ENCODE measurements at regions not wholly inside any gene's neighbourhood (a gene's known extent, or its start where the extent isn't known, plus 50 kb on each side); places are given as distances from the start of the nearest gene placed in this dataset.

DNA sequence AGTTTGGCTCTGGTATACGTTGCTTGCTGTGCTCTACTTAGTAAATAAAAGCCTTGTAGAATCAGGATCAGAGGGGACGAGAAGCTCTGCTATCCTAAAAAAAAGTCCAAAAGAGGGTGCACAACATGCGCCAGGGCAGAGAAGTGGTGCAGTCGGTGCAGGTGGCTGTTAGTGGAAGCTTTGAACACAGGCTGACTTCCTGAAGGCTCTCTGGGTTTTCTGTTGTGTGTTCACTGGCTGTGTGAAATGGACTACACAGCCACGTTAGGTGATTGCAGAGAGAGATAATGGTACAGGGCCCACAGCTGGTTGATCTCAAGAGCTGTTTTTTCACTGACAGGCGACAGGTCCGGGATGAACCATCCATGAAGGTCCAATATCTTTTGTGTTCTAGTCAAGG lies 167.4 kb downstream of the TMEM167A start:
- no peak for TF ChIP-seq SP1 (IDR thresholded peaks at IDR 0.05)
- no peak for TF ChIP-seq GABPA (IDR thresholded peaks at IDR 0.05 in 1 of 2, conservative IDR thresholded peaks at IDR 0.05 in 1 of 2)
- no peak for TF ChIP-seq HNF4G (IDR thresholded peaks at IDR 0.05)
- no peak for TF ChIP-seq NR2F2 (IDR thresholded peaks at IDR 0.05)
- TF ChIP-seq, protein P1, sequence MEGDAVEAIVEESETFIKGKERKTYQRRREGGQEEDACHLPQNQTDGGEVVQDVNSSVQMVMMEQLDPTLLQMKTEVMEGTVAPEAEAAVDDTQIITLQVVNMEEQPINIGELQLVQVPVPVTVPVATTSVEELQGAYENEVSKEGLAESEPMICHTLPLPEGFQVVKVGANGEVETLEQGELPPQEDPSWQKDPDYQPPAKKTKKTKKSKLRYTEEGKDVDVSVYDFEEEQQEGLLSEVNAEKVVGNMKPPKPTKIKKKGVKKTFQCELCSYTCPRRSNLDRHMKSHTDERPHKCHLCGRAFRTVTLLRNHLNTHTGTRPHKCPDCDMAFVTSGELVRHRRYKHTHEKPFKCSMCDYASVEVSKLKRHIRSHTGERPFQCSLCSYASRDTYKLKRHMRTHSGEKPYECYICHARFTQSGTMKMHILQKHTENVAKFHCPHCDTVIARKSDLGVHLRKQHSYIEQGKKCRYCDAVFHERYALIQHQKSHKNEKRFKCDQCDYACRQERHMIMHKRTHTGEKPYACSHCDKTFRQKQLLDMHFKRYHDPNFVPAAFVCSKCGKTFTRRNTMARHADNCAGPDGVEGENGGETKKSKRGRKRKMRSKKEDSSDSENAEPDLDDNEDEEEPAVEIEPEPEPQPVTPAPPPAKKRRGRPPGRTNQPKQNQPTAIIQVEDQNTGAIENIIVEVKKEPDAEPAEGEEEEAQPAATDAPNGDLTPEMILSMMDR (IDR thresholded peaks at IDR 0.05; ENCODE audit: low read depth, low read length, missing input control) = no peak
- TF ChIP-seq, protein P2, sequence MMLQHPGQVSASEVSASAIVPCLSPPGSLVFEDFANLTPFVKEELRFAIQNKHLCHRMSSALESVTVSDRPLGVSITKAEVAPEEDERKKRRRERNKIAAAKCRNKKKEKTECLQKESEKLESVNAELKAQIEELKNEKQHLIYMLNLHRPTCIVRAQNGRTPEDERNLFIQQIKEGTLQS (IDR thresholded peaks at IDR 0.05) = no peak
- TF ChIP-seq FOXA2 (IDR thresholded peaks at IDR 0.05) = no peak
- TF ChIP-seq TAF1 (conservative IDR thresholded peaks at IDR 0.05) = no peak
- no peak for TF ChIP-seq HNF4A (conservative IDR thresholded peaks at IDR 0.05)
- TF ChIP-seq, protein P3, sequence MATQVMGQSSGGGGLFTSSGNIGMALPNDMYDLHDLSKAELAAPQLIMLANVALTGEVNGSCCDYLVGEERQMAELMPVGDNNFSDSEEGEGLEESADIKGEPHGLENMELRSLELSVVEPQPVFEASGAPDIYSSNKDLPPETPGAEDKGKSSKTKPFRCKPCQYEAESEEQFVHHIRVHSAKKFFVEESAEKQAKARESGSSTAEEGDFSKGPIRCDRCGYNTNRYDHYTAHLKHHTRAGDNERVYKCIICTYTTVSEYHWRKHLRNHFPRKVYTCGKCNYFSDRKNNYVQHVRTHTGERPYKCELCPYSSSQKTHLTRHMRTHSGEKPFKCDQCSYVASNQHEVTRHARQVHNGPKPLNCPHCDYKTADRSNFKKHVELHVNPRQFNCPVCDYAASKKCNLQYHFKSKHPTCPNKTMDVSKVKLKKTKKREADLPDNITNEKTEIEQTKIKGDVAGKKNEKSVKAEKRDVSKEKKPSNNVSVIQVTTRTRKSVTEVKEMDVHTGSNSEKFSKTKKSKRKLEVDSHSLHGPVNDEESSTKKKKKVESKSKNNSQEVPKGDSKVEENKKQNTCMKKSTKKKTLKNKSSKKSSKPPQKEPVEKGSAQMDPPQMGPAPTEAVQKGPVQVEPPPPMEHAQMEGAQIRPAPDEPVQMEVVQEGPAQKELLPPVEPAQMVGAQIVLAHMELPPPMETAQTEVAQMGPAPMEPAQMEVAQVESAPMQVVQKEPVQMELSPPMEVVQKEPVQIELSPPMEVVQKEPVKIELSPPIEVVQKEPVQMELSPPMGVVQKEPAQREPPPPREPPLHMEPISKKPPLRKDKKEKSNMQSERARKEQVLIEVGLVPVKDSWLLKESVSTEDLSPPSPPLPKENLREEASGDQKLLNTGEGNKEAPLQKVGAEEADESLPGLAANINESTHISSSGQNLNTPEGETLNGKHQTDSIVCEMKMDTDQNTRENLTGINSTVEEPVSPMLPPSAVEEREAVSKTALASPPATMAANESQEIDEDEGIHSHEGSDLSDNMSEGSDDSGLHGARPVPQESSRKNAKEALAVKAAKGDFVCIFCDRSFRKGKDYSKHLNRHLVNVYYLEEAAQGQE (IDR thresholded peaks at IDR 0.05) = no peak
- TF ChIP-seq RAD21 (IDR thresholded peaks at IDR 0.05) = no peak
- TF ChIP-seq RXRA (IDR thresholded peaks at IDR 0.05) = no peak
- Histone ChIP-seq H3K27ac (ENCODE audit: low read depth in 1 of 2, low read length in 2 of 2) (no peak overlapping the region), H3K4me3 (ENCODE audit: low read depth in 1 of 3, low read length in 3 of 3) (no peak overlapping the region), H3K27me3 (ENCODE audit: control insufficient read depth in 4 of 4, insufficient read depth in 4 of 4, low read length in 3 of 4) (peaks cover 0 to 4% (median 0%) of the 10 kb centered on the region in 4 donors), H3K36me3 (ENCODE audit: control insufficient read depth in 4 of 4, insufficient read depth in 3 of 4, low read depth in 1 of 4, low read length in 3 of 4) (no peaks in the 10 kb centered on the region), H3K9me3 (ENCODE audit: control insufficient read depth in 4 of 4, low read length in 3 of 4) (no peaks in the 10 kb centered on the region), H3K9ac (ENCODE audit: low read depth in 1 of 2, low read length in 2 of 2) (no peak overlapping the region), H3K4me1 (ENCODE audit: control insufficient read depth in 4 of 4, insufficient read depth in 4 of 4, low read length in 3 of 4) (no peaks in the 10 kb centered on the region)
- no peak for DNase-seq (ENCODE audit: low spot score)
- 71% methylated on average over 7 of the region's 7 CpGs for WGBS

DNA sequence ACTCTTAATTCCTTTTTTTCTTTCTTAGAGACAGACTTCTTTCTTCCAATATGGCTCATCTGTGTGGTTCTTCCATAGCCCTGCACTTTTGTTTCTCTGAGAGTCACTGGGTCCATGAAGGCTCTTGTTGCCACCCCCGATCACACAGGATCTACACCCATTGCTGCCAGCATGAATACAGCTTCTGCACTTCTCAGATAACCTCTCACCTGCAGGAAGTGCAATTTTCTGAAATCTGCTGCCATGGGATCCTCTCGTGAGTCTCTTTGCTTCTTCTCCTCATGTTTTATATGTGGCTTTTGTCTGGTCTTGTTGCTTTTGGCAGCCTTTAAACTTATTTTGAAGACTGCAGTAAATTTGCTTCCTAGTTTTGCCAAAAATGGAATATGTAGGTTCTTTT lies 171.2 kb downstream of the TMEM167A start:
- Histone ChIP-seq H3K4me1 (ENCODE audit: control insufficient read depth in 4 of 4, insufficient read depth in 4 of 4, low read length in 3 of 4) (no peaks in the 10 kb centered on the region), H3K9me3 (ENCODE audit: control insufficient read depth in 4 of 4, low read length in 3 of 4) (peaks cover 0 to 6% (median 3%) of the 10 kb centered on the region in 4 donors), H3K36me3 (ENCODE audit: control insufficient read depth in 4 of 4, insufficient read depth in 3 of 4, low read depth in 1 of 4, low read length in 3 of 4) (no peaks in the 10 kb centered on the region), H3K4me3 (ENCODE audit: low read depth in 1 of 3, low read length in 3 of 3) (no peak overlapping the region), H3K27ac (ENCODE audit: low read depth in 1 of 2, low read length in 2 of 2) (no peak overlapping the region), H3K9ac (ENCODE audit: low read depth in 1 of 2, low read length in 2 of 2) (no peak overlapping the region), H3K27me3 (ENCODE audit: control insufficient read depth in 4 of 4, insufficient read depth in 4 of 4, low read length in 3 of 4) (peaks cover 0 to 4% (median 0%) of the 10 kb centered on the region in 4 donors)
- TF ChIP-seq, protein P2 (IDR thresholded peaks at IDR 0.05) = no peak
- TF ChIP-seq JUND (IDR thresholded peaks at IDR 0.05) (no peak), TAF1 (conservative IDR thresholded peaks at IDR 0.05) (no peak), RAD21 (IDR thresholded peaks at IDR 0.05) (no peak), EGR1 (IDR thresholded peaks at IDR 0.05; ENCODE audit: low read depth in 2 of 2) (no peak), GABPA (IDR thresholded peaks at IDR 0.05 in 1 of 2, conservative IDR thresholded peaks at IDR 0.05 in 1 of 2) (no peak), FOXA1 (IDR thresholded peaks at IDR 0.05) (no peak), FOXA2 (IDR thresholded peaks at IDR 0.05) (no peak), SP1 (IDR thresholded peaks at IDR 0.05) (no peak), YY1 (IDR thresholded peaks at IDR 0.05) (no peak)
- TF ChIP-seq, protein P4, sequence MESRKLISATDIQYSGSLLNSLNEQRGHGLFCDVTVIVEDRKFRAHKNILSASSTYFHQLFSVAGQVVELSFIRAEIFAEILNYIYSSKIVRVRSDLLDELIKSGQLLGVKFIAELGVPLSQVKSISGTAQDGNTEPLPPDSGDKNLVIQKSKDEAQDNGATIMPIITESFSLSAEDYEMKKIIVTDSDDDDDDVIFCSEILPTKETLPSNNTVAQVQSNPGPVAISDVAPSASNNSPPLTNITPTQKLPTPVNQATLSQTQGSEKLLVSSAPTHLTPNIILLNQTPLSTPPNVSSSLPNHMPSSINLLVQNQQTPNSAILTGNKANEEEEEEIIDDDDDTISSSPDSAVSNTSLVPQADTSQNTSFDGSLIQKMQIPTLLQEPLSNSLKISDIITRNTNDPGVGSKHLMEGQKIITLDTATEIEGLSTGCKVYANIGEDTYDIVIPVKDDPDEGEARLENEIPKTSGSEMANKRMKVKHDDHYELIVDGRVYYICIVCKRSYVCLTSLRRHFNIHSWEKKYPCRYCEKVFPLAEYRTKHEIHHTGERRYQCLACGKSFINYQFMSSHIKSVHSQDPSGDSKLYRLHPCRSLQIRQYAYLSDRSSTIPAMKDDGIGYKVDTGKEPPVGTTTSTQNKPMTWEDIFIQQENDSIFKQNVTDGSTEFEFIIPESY (IDR thresholded peaks at IDR 0.05) = no peak
- TF ChIP-seq, protein P5, sequence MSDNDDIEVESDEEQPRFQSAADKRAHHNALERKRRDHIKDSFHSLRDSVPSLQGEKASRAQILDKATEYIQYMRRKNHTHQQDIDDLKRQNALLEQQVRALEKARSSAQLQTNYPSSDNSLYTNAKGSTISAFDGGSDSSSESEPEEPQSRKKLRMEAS (IDR thresholded peaks at IDR 0.05) = no peak
- WGBS = 40% methylated on average over 2 of the region's 2 CpGs
- no peak for DNase-seq (ENCODE audit: low spot score)
